ENCODE measurements at regions not wholly inside any gene's neighbourhood (a gene's known extent, or its start where the extent isn't known, plus 50 kb on each side); places are given as distances from the start of the nearest gene placed in this dataset.

GRCh38 chr7:46957195-46957594 lies 624.7 kb downstream of the TNS3 start:
- no peak overlapping the region for H2BK12ac ChIP-seq (ENCODE audit: low read length)
- H3K9me3 ChIP-seq (ENCODE audit: insufficient read depth, low read depth, low read length), result no peaks in the 10 kb centered on the region
- H2AK5ac ChIP-seq (ENCODE audit: low read length), result no peak overlapping the region
- no peak overlapping the region for H4K12ac ChIP-seq (ENCODE audit: low read depth, low read length)
- no peak overlapping the region for H2BK5ac ChIP-seq (ENCODE audit: low read depth, low read length, poor library complexity)
- no peak overlapping the region for H3K23ac ChIP-seq (ENCODE audit: low read length)
- WGBS (ENCODE audit: extremely low coverage, insufficient coverage, insufficient read length), result no CpG with 5 or more reads among the region's 5 CpGs
- H2BK120ac ChIP-seq (ENCODE audit: insufficient read depth, low read length, poor library complexity), result no peak overlapping the region
- no peak overlapping the region for H2AFZ ChIP-seq (ENCODE audit: insufficient read depth, low read length, poor library complexity)
- H3K36me3 ChIP-seq (ENCODE audit: control insufficient read depth in 1 of 2, insufficient read depth in 2 of 2, low read length in 2 of 2), result no peaks in the 10 kb centered on the region
- no peak overlapping the region for H3K27ac ChIP-seq (ENCODE audit: low read depth, low read length)
- no peak overlapping the region for H4K8ac ChIP-seq (ENCODE audit: low read depth, low read length)
- no peak overlapping the region for H3K14ac ChIP-seq (ENCODE audit: low read length)
- H3K4me1 ChIP-seq (ENCODE audit: control insufficient read depth in 1 of 2, insufficient read depth in 2 of 2, low read length in 2 of 2), result no peaks in the 10 kb centered on the region
- no peak for DNase-seq
- no peaks in the 10 kb centered on the region for H3K27me3 ChIP-seq (ENCODE audit: insufficient read depth, low read length)
- H3K4me2 ChIP-seq (ENCODE audit: low read length), result no peak overlapping the region
- no peak overlapping the region for H4K91ac ChIP-seq (ENCODE audit: low read depth, low read length)
- no peak overlapping the region for H3K9ac ChIP-seq (ENCODE audit: low read length)
- H3K79me1 ChIP-seq (ENCODE audit: low read length), result no peaks in the 10 kb centered on the region
- H3K4me3 ChIP-seq (ENCODE audit: low read depth, low read length), result no peak overlapping the region
- H3K4ac ChIP-seq (ENCODE audit: low read depth, low read length), result no peak overlapping the region
- no peak overlapping the region for H3K18ac ChIP-seq (ENCODE audit: low read length)
- no peaks in the 10 kb centered on the region for H3K79me2 ChIP-seq (ENCODE audit: control insufficient read depth, insufficient read depth, low read length, poor library complexity)

DNA sequence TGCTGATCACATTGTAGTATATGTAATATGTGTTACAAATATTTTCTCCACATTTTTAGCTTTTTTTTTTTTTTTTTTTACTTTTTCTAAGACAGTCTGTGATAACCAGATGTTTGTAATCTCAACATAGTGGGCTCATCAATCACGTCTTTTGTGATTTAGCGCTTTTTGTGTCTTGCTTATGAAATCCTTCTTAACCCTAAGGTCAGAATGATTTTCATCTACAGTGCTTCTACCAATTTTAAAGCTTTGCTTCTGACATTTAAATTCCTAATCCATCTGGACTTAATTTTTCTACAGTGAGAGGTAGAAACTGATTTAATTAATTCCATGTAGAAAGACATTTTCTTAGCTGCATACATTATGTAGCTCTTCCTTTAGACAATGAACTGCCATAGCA lies 626.4 kb downstream of the TNS3 start:
- H3K27ac ChIP-seq (ENCODE audit: low read depth, low read length), result no peak overlapping the region
- H4K8ac ChIP-seq (ENCODE audit: low read depth, low read length), result no peak overlapping the region
- no peaks in the 10 kb centered on the region for H3K9me3 ChIP-seq (ENCODE audit: insufficient read depth, low read depth, low read length)
- no peak overlapping the region for H3K4me2 ChIP-seq (ENCODE audit: low read length)
- H3K36me3 ChIP-seq (ENCODE audit: control insufficient read depth in 1 of 2, insufficient read depth in 2 of 2, low read length in 2 of 2), result no peaks in the 10 kb centered on the region
- H3K79me2 ChIP-seq (ENCODE audit: control insufficient read depth, insufficient read depth, low read length, poor library complexity), result no peaks in the 10 kb centered on the region
- no peak overlapping the region for H3K4me3 ChIP-seq (ENCODE audit: low read depth, low read length)
- H3K27me3 ChIP-seq (ENCODE audit: insufficient read depth, low read length), result no peaks in the 10 kb centered on the region
- no peak overlapping the region for H3K9ac ChIP-seq (ENCODE audit: low read length)
- no peak overlapping the region for H2BK12ac ChIP-seq (ENCODE audit: low read length)
- H2AFZ ChIP-seq (ENCODE audit: insufficient read depth, low read length, poor library complexity), result no peak overlapping the region
- no peak overlapping the region for H3K18ac ChIP-seq (ENCODE audit: low read length)
- no CpG with 5 or more reads among the region's 2 CpGs for WGBS (ENCODE audit: extremely low coverage, insufficient coverage, insufficient read length)
- H3K4ac ChIP-seq (ENCODE audit: low read depth, low read length), result no peak overlapping the region
- H2BK120ac ChIP-seq (ENCODE audit: insufficient read depth, low read length, poor library complexity), result no peak overlapping the region
- no peak overlapping the region for H2AK5ac ChIP-seq (ENCODE audit: low read length)
- no peak overlapping the region for H3K14ac ChIP-seq (ENCODE audit: low read length)
- no peaks in the 10 kb centered on the region for H3K79me1 ChIP-seq (ENCODE audit: low read length)
- H3K23ac ChIP-seq (ENCODE audit: low read length), result no peak overlapping the region
- no peak for DNase-seq
- H2BK5ac ChIP-seq (ENCODE audit: low read depth, low read length, poor library complexity), result no peak overlapping the region
- no peak overlapping the region for H4K91ac ChIP-seq (ENCODE audit: low read depth, low read length)
- no peak overlapping the region for H4K12ac ChIP-seq (ENCODE audit: low read depth, low read length)
- H3K4me1 ChIP-seq (ENCODE audit: control insufficient read depth in 1 of 2, insufficient read depth in 2 of 2, low read length in 2 of 2), result no peaks in the 10 kb centered on the region

DNA sequence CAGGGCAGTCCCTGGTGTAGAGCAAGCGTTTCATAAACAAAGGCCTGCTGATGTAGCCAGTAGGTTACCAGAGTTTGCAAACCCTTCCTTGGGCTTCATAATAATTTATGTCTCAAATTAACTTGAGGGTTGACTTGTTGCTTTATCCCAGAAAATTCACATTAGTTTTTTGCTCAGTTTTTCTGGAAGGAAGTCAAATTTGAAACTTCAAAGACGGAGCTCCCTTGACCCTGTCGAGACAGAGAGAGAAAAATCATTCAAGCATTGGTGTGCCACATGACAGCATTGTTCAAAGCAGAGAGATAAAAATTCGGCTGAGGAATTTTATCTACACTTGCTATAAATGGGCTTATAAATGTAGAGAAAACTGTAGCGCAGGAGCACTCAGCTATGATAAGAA lies 627.7 kb downstream of the TNS3 start:
- no peak overlapping the region for H4K8ac ChIP-seq (ENCODE audit: low read depth, low read length)
- H3K27ac ChIP-seq (ENCODE audit: low read depth, low read length), result no peak overlapping the region
- H3K4me3 ChIP-seq (ENCODE audit: low read depth, low read length), result no peak overlapping the region
- H3K14ac ChIP-seq (ENCODE audit: low read length), result no peak overlapping the region
- no CpG with 5 or more reads among the region's 5 CpGs for WGBS (ENCODE audit: extremely low coverage, insufficient coverage, insufficient read length)
- H3K36me3 ChIP-seq (ENCODE audit: control insufficient read depth in 1 of 2, insufficient read depth in 2 of 2, low read length in 2 of 2), result no peaks in the 10 kb centered on the region
- H3K4ac ChIP-seq (ENCODE audit: low read depth, low read length), result no peak overlapping the region
- no peak overlapping the region for H2BK120ac ChIP-seq (ENCODE audit: insufficient read depth, low read length, poor library complexity)
- H2AK5ac ChIP-seq (ENCODE audit: low read length), result no peak overlapping the region
- H3K27me3 ChIP-seq (ENCODE audit: insufficient read depth, low read length), result no peaks in the 10 kb centered on the region
- H2BK5ac ChIP-seq (ENCODE audit: low read depth, low read length, poor library complexity), result no peak overlapping the region
- no peaks in the 10 kb centered on the region for H3K79me2 ChIP-seq (ENCODE audit: control insufficient read depth, insufficient read depth, low read length, poor library complexity)
- no peak overlapping the region for H2AFZ ChIP-seq (ENCODE audit: insufficient read depth, low read length, poor library complexity)
- no peaks in the 10 kb centered on the region for H3K4me1 ChIP-seq (ENCODE audit: control insufficient read depth in 1 of 2, insufficient read depth in 2 of 2, low read length in 2 of 2)
- DNase-seq, result no peak
- no peak overlapping the region for H3K9ac ChIP-seq (ENCODE audit: low read length)
- H4K12ac ChIP-seq (ENCODE audit: low read depth, low read length), result no peak overlapping the region
- no peaks in the 10 kb centered on the region for H3K9me3 ChIP-seq (ENCODE audit: insufficient read depth, low read depth, low read length)
- no peak overlapping the region for H2BK12ac ChIP-seq (ENCODE audit: low read length)
- no peak overlapping the region for H4K91ac ChIP-seq (ENCODE audit: low read depth, low read length)
- no peak overlapping the region for H3K18ac ChIP-seq (ENCODE audit: low read length)
- H3K4me2 ChIP-seq (ENCODE audit: low read length), result no peak overlapping the region
- H3K23ac ChIP-seq (ENCODE audit: low read length), result no peak overlapping the region
- H3K79me1 ChIP-seq (ENCODE audit: low read length), result no peaks in the 10 kb centered on the region

DNA sequence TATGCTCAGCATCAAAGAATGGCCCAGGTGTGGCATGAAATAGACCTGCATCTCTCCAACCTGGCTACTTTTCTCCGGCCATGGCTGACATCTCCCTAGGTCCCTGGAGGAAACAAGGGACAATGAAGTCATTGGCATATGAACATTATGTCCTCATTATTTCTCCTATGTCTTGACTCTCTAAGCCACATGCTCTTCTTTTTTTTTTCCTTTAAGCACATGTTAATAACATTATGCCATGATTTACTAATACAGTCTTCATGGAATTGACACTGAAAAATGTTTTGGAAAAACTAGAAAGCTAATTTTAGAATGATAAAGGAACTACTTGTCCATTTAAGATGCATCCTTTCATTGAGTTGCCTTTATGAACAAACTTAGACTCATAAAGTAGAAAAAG lies 628.9 kb downstream of the TNS3 start:
- Histone ChIP-seq H2AFZ (ENCODE audit: insufficient read depth, low read length, poor library complexity) (no peak overlapping the region), H2BK120ac (ENCODE audit: insufficient read depth, low read length, poor library complexity) (no peak overlapping the region)
- WGBS (ENCODE audit: extremely low coverage, insufficient coverage, insufficient read length), result no CpG with 5 or more reads among the region's 1 CpG

More for the DNA sequence above, 628.9 kb downstream of the TNS3 start:
- no peak overlapping the region for H3K18ac ChIP-seq (ENCODE audit: low read length)
- no peak overlapping the region for H2BK5ac ChIP-seq (ENCODE audit: low read depth, low read length, poor library complexity)
- H3K9me3 ChIP-seq (ENCODE audit: insufficient read depth, low read depth, low read length), result no peaks in the 10 kb centered on the region
- H4K8ac ChIP-seq (ENCODE audit: low read depth, low read length), result no peak overlapping the region
- no peaks in the 10 kb centered on the region for H3K79me1 ChIP-seq (ENCODE audit: low read length)
- no peak overlapping the region for H2AK5ac ChIP-seq (ENCODE audit: low read length)
- no peak overlapping the region for H3K9ac ChIP-seq (ENCODE audit: low read length)
- no peak overlapping the region for H2BK12ac ChIP-seq (ENCODE audit: low read length)
- no peak overlapping the region for H4K91ac ChIP-seq (ENCODE audit: low read depth, low read length)
- no peaks in the 10 kb centered on the region for H3K36me3 ChIP-seq (ENCODE audit: control insufficient read depth in 1 of 2, insufficient read depth in 2 of 2, low read length in 2 of 2)
- DNase-seq, result no peak
- H3K4me3 ChIP-seq (ENCODE audit: low read depth, low read length), result no peak overlapping the region
- H3K27me3 ChIP-seq (ENCODE audit: insufficient read depth, low read length), result no peaks in the 10 kb centered on the region
- H3K79me2 ChIP-seq (ENCODE audit: control insufficient read depth, insufficient read depth, low read length, poor library complexity), result no peaks in the 10 kb centered on the region
- H3K14ac ChIP-seq (ENCODE audit: low read length), result no peak overlapping the region
- no peaks in the 10 kb centered on the region for H3K4me1 ChIP-seq (ENCODE audit: control insufficient read depth in 1 of 2, insufficient read depth in 2 of 2, low read length in 2 of 2)
- no peak overlapping the region for H4K12ac ChIP-seq (ENCODE audit: low read depth, low read length)
- no peak overlapping the region for H3K23ac ChIP-seq (ENCODE audit: low read length)
- no peak overlapping the region for H3K4me2 ChIP-seq (ENCODE audit: low read length)
- no peak overlapping the region for H3K27ac ChIP-seq (ENCODE audit: low read depth, low read length)
- no peak overlapping the region for H3K4ac ChIP-seq (ENCODE audit: low read depth, low read length)
